H1 (cell line): ENCODE measurements at regions not wholly inside any gene's neighbourhood (a gene's known extent, or its start where the extent isn't known, plus 50 kb on each side); places are given as distances from the start of the nearest gene placed in this dataset.

Experiments
- CTCF ChIA-PET: fragments of 300-600 bp; sonication (Branson Sonifier 250); formaldehyde crosslinking; loops from one replicate; lab custom pipeline; 2021; ENCODE audit not compliant: partially characterized antibody; lab: Charles Lee
- POLR2A ChIA-PET: fragments of 300-600 bp; sonication (Branson Sonifier 250); formaldehyde crosslinking; loops from one replicate; lab custom pipeline; 2021; ENCODE audit warnings: inconsistent platforms; ENCODE audit not compliant: partially characterized antibody; lab: Charles Lee
- DNase-seq, 2 experiments: peaks; one replicate each; pipeline versions ENCODE4 v3.0.0 to v3.0.0-alpha.2; 2010 to 2022; ENCODE audit warnings: low spot score in 2 of 2, low read depth in 1 of 2, mixed read lengths in 1 of 2
- FAIRE-seq: peaks from 2 replicates; lab custom pipeline; 2011; peaks lifted over from hg19 to GRCh38; lab: Jason Lieb, UNC
- H2AFZ ChIP-seq: 2 replicates; pipeline ENCODE4 v1.8.1; 2012; ENCODE audit warnings: low read length, inconsistent platforms
- H2AK5ac ChIP-seq: 2 replicates; pipeline ENCODE4 v1.6.1; 2013; ENCODE audit warnings: low read depth, low read length
- H2BK120ac ChIP-seq: replicated peaks from 2 replicates; pipeline ENCODE3; 2013; ENCODE audit warnings: low read depth, low read length, inconsistent platforms
- H2BK12ac ChIP-seq: 2 replicates; pipeline ENCODE4 v1.6.1; 2013; ENCODE audit warnings: low read depth, low read length
- H2BK15ac ChIP-seq: 2 replicates; pipeline ENCODE4 v1.6.1; 2013; ENCODE audit warnings: low read length
- H2BK20ac ChIP-seq: 2 replicates; pipeline ENCODE4 v1.6.1; 2013; ENCODE audit warnings: low read length
- H2BK5ac ChIP-seq: 2 replicates; pipeline ENCODE4 v1.6.1; 2013; ENCODE audit warnings: low read depth, low read length
- H3K14ac ChIP-seq: 2 replicates; pipeline ENCODE4 v1.6.1; 2013; ENCODE audit warnings: inconsistent platforms; ENCODE audit not compliant: insufficient read length
- H3K18ac ChIP-seq: 2 replicates; pipeline ENCODE4 v1.6.1; 2013; ENCODE audit warnings: low read length; ENCODE audit errors: extremely low read depth
- H3K23ac ChIP-seq: 2 replicates; pipeline ENCODE4 v1.6.1; 2013; ENCODE audit warnings: inconsistent platforms; ENCODE audit not compliant: insufficient read length
- H3K23me2 ChIP-seq: 2 replicates; pipeline ENCODE4 v1.6.1; 2013; ENCODE audit warnings: low read depth, low read length
- H3K27ac ChIP-seq: 2 replicates; pipeline ENCODE4 v1.6.1; 2011; ENCODE audit warnings: low read depth, low read length, inconsistent platforms
- H3K27me3 ChIP-seq, 4 experiments: replicated peaks in 1 of 4; 1 replicate in 1 of 4; 2 replicates in 3 of 4; pipeline versions ENCODE4 v1.6.1 to v1.8.1; 2011 to 2013; ENCODE audit warnings: low read length in 3 of 4, mild to moderate bottlenecking in 3 of 4, inconsistent platforms in 2 of 4, mixed read lengths in 2 of 4, moderate library complexity in 1 of 4; ENCODE audit not compliant: control insufficient read depth in 3 of 4, insufficient read depth in 3 of 4; ENCODE audit errors: extremely low read depth in 1 of 4
- H3K36me3 ChIP-seq, 4 experiments: 2 replicates each; pipeline versions ENCODE4 v1.6.1 to v1.8.1; 2011 to 2013; ENCODE audit warnings: mild to moderate bottlenecking in 4 of 4, low read length in 3 of 4, moderate library complexity in 2 of 4, control low read depth in 1 of 4, inconsistent platforms in 1 of 4; ENCODE audit not compliant: insufficient read depth in 4 of 4, control insufficient read depth in 2 of 4
- H3K4ac ChIP-seq: replicated peaks from 2 replicates; pipeline ENCODE3; 2013; ENCODE audit warnings: low read length, low read depth, mixed read lengths, inconsistent platforms; ENCODE audit not compliant: insufficient read length
- H3K4me1 ChIP-seq, 4 experiments: replicated peaks in 1 of 4; 1 replicate in 1 of 4; 2 replicates in 3 of 4; pipeline versions ENCODE4 v1.6.1 to v1.8.1; 2011 to 2013; ENCODE audit warnings: low read length in 3 of 4, inconsistent platforms in 2 of 4, mixed read lengths in 1 of 4; ENCODE audit not compliant: insufficient read depth in 4 of 4, control insufficient read depth in 3 of 4
- H3K4me2 ChIP-seq, 2 experiments: 2 replicates each; pipeline versions ENCODE4 v1.6.1 to v1.8.1; 2011 to 2013; ENCODE audit warnings: low read depth in 2 of 2, low read length in 2 of 2, control low read depth in 1 of 2, inconsistent platforms in 1 of 2, mild to moderate bottlenecking in 1 of 2; ENCODE audit not compliant: insufficient read depth in 1 of 2
- H3K4me3 ChIP-seq, 4 experiments: fragments of 200-600, 300-600 bp in 1 of 4; sonication (generic), shearing (Covaris generic), sonication (Bioruptor Twin) in 1 of 4; 2 replicates each; pipeline versions ENCODE4 v1.5.1 to v1.8.1; 2011 to 2016; ENCODE audit warnings: low read length in 4 of 4, low read depth in 3 of 4, control low read depth in 2 of 4, inconsistent platforms in 2 of 4, mild to moderate bottlenecking in 2 of 4, mixed read lengths in 1 of 4, moderate library complexity in 1 of 4; ENCODE audit not compliant: insufficient read depth in 2 of 4; ENCODE audit errors: extremely low read depth in 1 of 4
- H3K56ac ChIP-seq: replicated peaks from 2 replicates; pipeline ENCODE3; 2013; ENCODE audit warnings: low read depth, mild to moderate bottlenecking, mixed read lengths, low read length, inconsistent platforms; ENCODE audit not compliant: insufficient read length
- H3K79me1 ChIP-seq: 2 replicates; pipeline ENCODE4 v1.6.1; 2013; ENCODE audit warnings: low read depth, low read length, control low read depth
- H3K79me2 ChIP-seq, 2 experiments: 2 replicates each; pipeline versions ENCODE4 v1.6.1 to v1.8.1; 2012 to 2013; ENCODE audit warnings: low read length in 2 of 2, mild to moderate bottlenecking in 2 of 2, inconsistent platforms in 1 of 2; ENCODE audit not compliant: insufficient read depth in 2 of 2, control insufficient read depth in 1 of 2
- H3K9ac ChIP-seq, 4 experiments: replicated peaks in 1 of 4; 1 replicate in 1 of 4; 2 replicates in 3 of 4; pipeline versions ENCODE4 v1.6.1 to v1.8.1; 2011 to 2013; ENCODE audit warnings: low read depth in 3 of 4, low read length in 3 of 4, control low read depth in 2 of 4, mild to moderate bottlenecking in 2 of 4, moderate library complexity in 2 of 4, inconsistent platforms in 1 of 4; ENCODE audit errors: extremely low read depth in 1 of 4
- H3K9me3 ChIP-seq, 2 experiments: 2 replicates each; pipeline versions ENCODE4 v1.6.1 to v1.8.1; 2012 to 2013; ENCODE audit warnings: mild to moderate bottlenecking in 2 of 2, moderate library complexity in 2 of 2, control low read depth in 1 of 2, inconsistent platforms in 1 of 2, low read depth in 1 of 2, low read length in 1 of 2, mixed read lengths in 1 of 2; ENCODE audit not compliant: insufficient read depth in 2 of 2
- H4K20me1 ChIP-seq, 2 experiments: replicated peaks in 1 of 2; 2 replicates each; pipeline versions ENCODE3 to v1.8.1; 2011 to 2013; ENCODE audit warnings: inconsistent platforms in 2 of 2, low read length in 2 of 2, mild to moderate bottlenecking in 1 of 2; ENCODE audit not compliant: insufficient read depth in 2 of 2, control insufficient read depth in 1 of 2
- H4K5ac ChIP-seq: 2 replicates; pipeline ENCODE4 v1.6.1; 2013; ENCODE audit warnings: low read length, low read depth, mixed read lengths, inconsistent platforms; ENCODE audit not compliant: insufficient read length
- H4K8ac ChIP-seq: 2 replicates; pipeline ENCODE4 v1.8.0; 2013; ENCODE audit warnings: mild to moderate bottlenecking, moderate library complexity, low read length, inconsistent platforms; ENCODE audit not compliant: insufficient read depth; ENCODE audit errors: extremely low read depth
- H4K91ac ChIP-seq: replicated peaks from 2 replicates; pipeline ENCODE3; 2013; ENCODE audit warnings: low read length, mixed read lengths, inconsistent platforms; ENCODE audit not compliant: insufficient read length
- BRCA1 ChIP-seq: IDR thresholded peaks from 2 replicates; pipeline ENCODE4 v1.6.1; 2012; ENCODE audit warnings: low read depth, low read length, improper control_type of control experiment
- GTF2F1 ChIP-seq: IDR thresholded peaks from 2 replicates; pipeline ENCODE4 v1.6.1; 2012; ENCODE audit warnings: low read depth, low read length, improper control_type of control experiment, borderline replicate concordance
- HDAC6 ChIP-seq: IDR thresholded peaks from one replicate; pipeline ENCODE4 v1.7.1; 2012; ENCODE audit warnings: low read depth, mild to moderate bottlenecking, inconsistent platforms, low read length, moderate library complexity
- NANOG ChIP-seq: IDR thresholded peaks from 2 replicates; pipeline ENCODE4 v1.6.1; 2011; ENCODE audit warnings: low read length, low read depth, mild to moderate bottlenecking, inconsistent platforms; ENCODE audit not compliant: insufficient read depth, poor library complexity, severe bottlenecking
- NRF1 ChIP-seq: IDR thresholded peaks from 2 replicates; pipeline ENCODE4 v1.6.1; 2011; ENCODE audit warnings: mild to moderate bottlenecking, low read depth, low read length, improper control_type of control experiment
- RBBP5 ChIP-seq: IDR thresholded peaks from 2 replicates; pipeline ENCODE4 v1.7.1; 2012; ENCODE audit warnings: low read depth, mild to moderate bottlenecking, inconsistent platforms, low read length, moderate library complexity, borderline replicate concordance
- RFX5 ChIP-seq: IDR thresholded peaks from 2 replicates; pipeline ENCODE4 v1.6.1; 2011; ENCODE audit warnings: low read depth, low read length, improper control_type of control experiment, borderline replicate concordance
- RNF2 ChIP-seq: fragments of 200-900, 300-1000 bp; sonication (generic); IDR thresholded peaks from 2 replicates; pipeline ENCODE4 v1.7.1; 2016; ENCODE audit warnings: borderline replicate concordance, low read depth, mild to moderate bottlenecking, antibody characterized with exemption, low read length; ENCODE audit not compliant: poor library complexity, severe bottlenecking; ENCODE audit errors: missing control alignments
- SIN3A ChIP-seq, 2 experiments: IDR thresholded peaks in 1 of 2; conservative IDR thresholded peaks in 1 of 2; 2 replicates each; pipeline ENCODE4 v1.6.1; 2011 to 2012; ENCODE audit warnings: low read length in 2 of 2, improper control_type of control experiment in 1 of 2, low read depth in 1 of 2, mild to moderate bottlenecking in 1 of 2
- SIRT6 ChIP-seq: IDR thresholded peaks from one replicate; pipeline ENCODE4 v1.7.1; 2012; ENCODE audit warnings: low read length, inconsistent platforms
- SIX5 ChIP-seq: IDR thresholded peaks from 2 replicates; pipeline ENCODE4 v1.6.1; 2011; ENCODE audit warnings: mild to moderate bottlenecking, low read depth, low read length
- SP1 ChIP-seq: IDR thresholded peaks from 2 replicates; pipeline ENCODE4 v1.6.1; 2011; ENCODE audit warnings: low read depth, low read length
- SUZ12 ChIP-seq: fragments of 200-600 bp; sonication (generic); IDR thresholded peaks from 2 replicates; pipeline ENCODE4 v1.6.1; 2012; ENCODE audit warnings: mild to moderate bottlenecking, inconsistent platforms, low read length, moderate library complexity, mixed read lengths
- YY1 ChIP-seq: IDR thresholded peaks from 2 replicates; pipeline ENCODE4 v1.6.1; 2011; ENCODE audit warnings: low read depth, mild to moderate bottlenecking, low read length
- WGBS, 2 experiments: shearing (Covaris generic) in 1 of 2; methylation state at CpG; one replicate each; pipeline versions ENCODE4 v1.1.6 to v1.1.7; 2013 to 2015; ENCODE audit warnings: low lambda C conversion rate in 2 of 2, mixed read lengths in 2 of 2, inconsistent platforms in 1 of 2, low coverage in 1 of 2, missing lambda C conversion rate in 1 of 2; ENCODE audit not compliant: insufficient replicate concordance in 2 of 2, insufficient coverage in 1 of 2, insufficient read length in 1 of 2; ENCODE audit errors: extremely low coverage in 1 of 2, missing lambda C conversion rate in 1 of 2; 5-methylcytosine and 5-hydroxymethylcytosine counted together

GRCh38 chr3:64892671-64893309, 205.0 kb upstream of the ADAMTS9 start:
- no peak overlapping the region for H4K5ac ChIP-seq
- no peak for DNase-seq
- CTCF ChIA-PET = no interaction called here
- H3K4me3 ChIP-seq = no peak overlapping the region
- no peak overlapping the region for H2AK5ac ChIP-seq
- no peak overlapping the region for H3K14ac ChIP-seq
- no peaks in the 10 kb centered on the region for H3K79me2 ChIP-seq
- H3K79me1 ChIP-seq = no peaks in the 10 kb centered on the region
- no peak overlapping the region for H3K27ac ChIP-seq
- H3K9ac ChIP-seq = no peak overlapping the region
- no peaks in the 10 kb centered on the region for H3K27me3 ChIP-seq
- no peak overlapping the region for H3K4me2 ChIP-seq
- no peak overlapping the region for H4K91ac ChIP-seq
- no peak overlapping the region for H2BK12ac ChIP-seq
- no peak overlapping the region for H2BK20ac ChIP-seq
- POLR2A ChIA-PET = no interaction called here
- H2AFZ ChIP-seq = no peak overlapping the region
- no peak for FAIRE-seq
- no peak overlapping the region for H2BK5ac ChIP-seq
- H4K8ac ChIP-seq = no peak overlapping the region
- no peak overlapping the region for H3K18ac ChIP-seq
- no peak overlapping the region for H3K23ac ChIP-seq
- H3K9me3 ChIP-seq = no peaks in the 10 kb centered on the region
- H3K4ac ChIP-seq = no peak overlapping the region
- H3K23me2 ChIP-seq = no peaks in the 10 kb centered on the region
- H2BK120ac ChIP-seq = no peak overlapping the region
- 96% methylated on average over 5 of the region's 5 CpGs; no CpG with 5 or more reads in 1 of the 2 experiments for WGBS, 2 experiments
- TF ChIP-seq RNF2 (no peak), HDAC6 (no peak), GTF2F1 (no peak), RBBP5 (no peak), BRCA1 (no peak), SIX5 (no peak), RFX5 (no peak), YY1 (no peak), NRF1 (no peak), SUZ12 (no peak), SIN3A (conservative IDR thresholded peaks at IDR 0.05 in 1 of 2, IDR thresholded peaks at IDR 0.05 in 1 of 2; ENCODE audit: low read depth in 1 of 2, low read length in 2 of 2) (no peak), SP1 (no peak), SIRT6 (no peak), NANOG (no peak)
- peaks cover 0 to 7% (median 3%) of the 10 kb centered on the region in 4 experiments; a peak in 4 of 7 replicates for H3K4me1 ChIP-seq
- H3K36me3 ChIP-seq = no peaks in the 10 kb centered on the region
- H3K56ac ChIP-seq = no peak overlapping the region
- no peak overlapping the region for H2BK15ac ChIP-seq
- no peaks in the 10 kb centered on the region for H4K20me1 ChIP-seq
